Tibial artery (tissue), 4 donors: ENCODE measurements at regions not wholly inside any gene's neighbourhood (a gene's known extent, or its start where the extent isn't known, plus 50 kb on each side); places are given as distances from the start of the nearest gene placed in this dataset.

Experiments
- DNase-seq, 2 donors: peaks; one replicate each; pipeline ENCODE4 v3.0.0-alpha.2; 2019
- H3K27ac ChIP-seq, 2 donors: fragments of 200-600 bp; sonication (generic) in 1 of 2; 1 replicate in 1 of 2; 2 replicates in 1 of 2; pipeline ENCODE4 v1.5.1; 2018 to 2019; ENCODE audit warnings: mild to moderate bottlenecking in 1 of 2
- H3K27me3 ChIP-seq, 2 donors: fragments of 200-600 bp; sonication (generic) in 1 of 2; one replicate each; pipeline versions ENCODE4 v1.5.1 to v1.6.0; 2016 to 2019
- H3K36me3 ChIP-seq, 3 donors: fragments of 200-600 bp; sonication (generic) in 2 of 3; one replicate each; pipeline ENCODE4 v1.5.1; 2016 to 2019; ENCODE audit warnings: mild to moderate bottlenecking in 2 of 3
- H3K4me1 ChIP-seq, 4 donors: fragments of 200-600 bp; sonication (generic) in 2 of 4; 1 replicate in 3 of 4; 2 replicates in 1 of 4; pipeline ENCODE4 v1.5.1; 2016 to 2019
- H3K4me3 ChIP-seq, 2 donors: fragments of 200-600 bp; sonication (generic) in 1 of 2; 1 replicate in 1 of 2; 2 replicates in 1 of 2; pipeline ENCODE4 v1.5.1; 2018 to 2019; ENCODE audit warnings: mild to moderate bottlenecking in 2 of 2
- H3K9me3 ChIP-seq, 3 donors: fragments of 200-600 bp; sonication (generic) in 1 of 3; one replicate each; pipeline ENCODE4 v1.5.1; 2016 to 2019
- intact Hi-C: fragments of 100-400 bp; cut with DNase I; formaldehyde crosslinking; loops from one replicate; pipeline ENCODE4 v1.15.0; 2023; ENCODE audit warnings: low total_unique reads
- TF ChIP-seq, protein P1 (sequence below), 2 experiments: fragments of 200-600 bp in 1 of 2; fragments of 450-650 bp in 1 of 2; IDR thresholded peaks; one replicate each; pipeline ENCODE4 v1.5.1; 2017 to 2019; ENCODE audit warnings: antibody characterized with exemption in 2 of 2, mild to moderate bottlenecking in 1 of 2, moderate library complexity in 1 of 2

DNA sequence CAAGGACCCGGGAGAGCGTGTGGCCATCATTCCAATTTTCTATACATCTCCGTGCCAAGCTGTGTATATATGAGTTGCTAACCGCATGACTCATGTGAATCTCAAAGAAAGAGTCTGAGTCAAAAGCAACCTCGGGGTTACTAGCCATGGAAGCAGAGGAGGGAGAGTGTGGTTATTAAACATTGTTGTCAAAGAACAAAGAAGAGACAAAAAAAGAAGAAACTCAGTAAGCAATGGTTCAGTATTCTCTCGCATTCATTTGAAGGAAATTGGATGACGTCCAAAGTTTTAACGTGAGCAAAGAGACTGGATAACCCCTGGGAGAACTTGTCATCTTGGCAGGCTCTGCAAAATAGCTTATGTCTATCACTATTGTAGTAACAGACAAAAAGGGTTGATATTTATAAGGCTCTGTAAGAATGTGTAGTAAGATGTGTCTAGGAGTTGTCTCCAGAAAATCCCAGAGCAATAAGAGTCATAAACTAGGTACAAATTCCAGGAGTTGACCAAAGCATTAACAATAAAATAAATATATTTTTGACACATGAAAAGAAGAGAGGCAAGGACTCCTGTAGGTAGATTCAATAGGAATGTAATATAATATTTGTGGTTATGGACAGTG is 52.8 kb upstream of the GRM7 start:
- Histone ChIP-seq H3K4me1 (no peaks in the 10 kb centered on the region), H3K4me3 (no peak overlapping the region), H3K27ac (no peak overlapping the region), H3K36me3 (no peaks in the 10 kb centered on the region), H3K9me3 (no peaks in the 10 kb centered on the region), H3K27me3 (no peaks in the 10 kb centered on the region)
- intact Hi-C loops: no loop called here
- no peak for DNase-seq
- TF ChIP-seq, protein P1, sequence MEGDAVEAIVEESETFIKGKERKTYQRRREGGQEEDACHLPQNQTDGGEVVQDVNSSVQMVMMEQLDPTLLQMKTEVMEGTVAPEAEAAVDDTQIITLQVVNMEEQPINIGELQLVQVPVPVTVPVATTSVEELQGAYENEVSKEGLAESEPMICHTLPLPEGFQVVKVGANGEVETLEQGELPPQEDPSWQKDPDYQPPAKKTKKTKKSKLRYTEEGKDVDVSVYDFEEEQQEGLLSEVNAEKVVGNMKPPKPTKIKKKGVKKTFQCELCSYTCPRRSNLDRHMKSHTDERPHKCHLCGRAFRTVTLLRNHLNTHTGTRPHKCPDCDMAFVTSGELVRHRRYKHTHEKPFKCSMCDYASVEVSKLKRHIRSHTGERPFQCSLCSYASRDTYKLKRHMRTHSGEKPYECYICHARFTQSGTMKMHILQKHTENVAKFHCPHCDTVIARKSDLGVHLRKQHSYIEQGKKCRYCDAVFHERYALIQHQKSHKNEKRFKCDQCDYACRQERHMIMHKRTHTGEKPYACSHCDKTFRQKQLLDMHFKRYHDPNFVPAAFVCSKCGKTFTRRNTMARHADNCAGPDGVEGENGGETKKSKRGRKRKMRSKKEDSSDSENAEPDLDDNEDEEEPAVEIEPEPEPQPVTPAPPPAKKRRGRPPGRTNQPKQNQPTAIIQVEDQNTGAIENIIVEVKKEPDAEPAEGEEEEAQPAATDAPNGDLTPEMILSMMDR (IDR thresholded peaks at IDR 0.05): no peak

DNA sequence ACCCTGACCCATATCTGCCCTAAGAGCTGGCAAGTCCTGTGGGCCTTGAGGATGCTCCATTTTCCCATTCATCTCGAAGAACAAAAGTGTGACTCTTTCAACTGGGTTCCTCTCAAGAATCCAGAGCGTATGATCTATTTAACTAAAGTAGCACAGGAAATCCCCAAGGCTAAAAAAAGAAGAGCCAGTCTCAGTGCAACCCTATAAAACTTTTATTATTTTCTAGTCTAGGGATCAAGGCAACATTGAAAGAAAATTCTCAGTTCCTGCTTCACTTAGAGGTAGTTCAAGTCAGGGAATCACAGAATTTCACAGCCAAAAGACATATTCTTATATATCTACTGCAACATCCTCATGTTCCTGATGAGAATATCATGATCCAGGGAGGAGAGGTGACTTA is 51.6 kb upstream of the GRM7 start:
- H3K4me3 ChIP-seq: no peak overlapping the region
- H3K36me3 ChIP-seq: no peaks in the 10 kb centered on the region
- TF ChIP-seq, protein P1 (IDR thresholded peaks at IDR 0.05): no peak
- no peaks in the 10 kb centered on the region for H3K4me1 ChIP-seq
- H3K9me3 ChIP-seq: no peaks in the 10 kb centered on the region
- intact Hi-C loops: no loop called here
- no peak overlapping the region for H3K27ac ChIP-seq
- no peaks in the 10 kb centered on the region for H3K27me3 ChIP-seq
- no peak for DNase-seq
